ENCODE measurements at regions not wholly inside any gene's neighbourhood (a gene's known extent, or its start where the extent isn't known, plus 50 kb on each side); places are given as distances from the start of the nearest gene placed in this dataset.

DNA sequence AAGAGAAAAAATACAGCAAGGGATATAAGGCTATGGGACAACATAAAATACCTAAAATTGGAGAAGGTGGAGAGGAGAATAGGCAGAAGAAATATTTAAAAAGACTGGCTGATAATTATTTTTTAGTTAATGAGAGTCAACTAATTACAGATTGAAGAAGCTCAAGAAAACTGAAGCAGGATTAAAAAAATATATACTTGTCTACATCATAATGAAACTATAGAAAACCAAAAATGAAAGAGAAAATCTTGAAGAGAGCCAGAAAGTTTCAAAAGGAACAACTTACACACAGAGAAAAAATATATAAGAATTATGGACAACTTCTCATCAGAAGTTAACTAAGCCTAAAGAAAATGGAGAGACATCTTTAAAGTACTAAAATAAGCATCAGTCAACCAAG, 62.9 kb upstream of the APCDD1 start:
- DNase-seq (ENCODE audit: low read depth), result no peak

DNA sequence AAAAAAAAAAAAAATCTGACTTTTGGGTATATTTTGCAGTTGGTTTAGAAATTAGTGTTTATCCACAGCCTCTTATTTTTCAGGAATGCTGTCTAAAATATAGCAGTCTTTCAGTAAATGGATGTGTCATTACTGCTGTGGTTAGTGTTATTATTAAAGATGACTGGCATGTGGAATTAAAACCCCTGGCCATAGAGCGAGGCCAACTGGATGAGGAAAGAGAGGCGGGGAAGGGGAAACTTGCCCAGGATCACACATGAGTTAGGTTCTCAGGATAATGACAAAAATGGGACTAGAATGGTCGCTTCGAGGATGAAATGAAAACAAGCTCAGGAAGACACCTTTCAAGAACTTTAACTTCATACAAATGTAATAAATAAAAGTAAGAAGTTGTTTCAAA, 57.4 kb upstream of the APCDD1 start:
- DNase-seq (ENCODE audit: low read depth), result no peak

DNA sequence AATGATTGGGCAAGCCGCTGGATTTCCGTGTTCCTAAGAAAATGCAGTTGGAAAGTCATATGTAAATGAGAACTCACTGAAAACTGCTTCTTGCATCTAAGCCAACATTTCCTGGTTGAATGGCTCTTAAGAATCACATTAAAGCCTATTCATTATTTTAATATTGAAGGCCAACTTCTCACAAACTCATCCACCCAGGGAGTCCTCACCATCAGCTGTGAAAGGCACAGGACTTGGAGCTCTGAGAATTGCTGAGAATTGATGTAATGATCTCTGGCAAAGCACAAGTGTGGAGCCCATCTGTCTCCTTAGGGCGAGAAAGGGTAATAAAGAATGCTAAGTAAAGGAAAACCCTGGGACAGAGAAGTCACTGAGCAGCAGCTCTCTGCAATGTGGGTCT, 55.9 kb upstream of the APCDD1 start:
- no peak for DNase-seq (ENCODE audit: low read depth)

DNA sequence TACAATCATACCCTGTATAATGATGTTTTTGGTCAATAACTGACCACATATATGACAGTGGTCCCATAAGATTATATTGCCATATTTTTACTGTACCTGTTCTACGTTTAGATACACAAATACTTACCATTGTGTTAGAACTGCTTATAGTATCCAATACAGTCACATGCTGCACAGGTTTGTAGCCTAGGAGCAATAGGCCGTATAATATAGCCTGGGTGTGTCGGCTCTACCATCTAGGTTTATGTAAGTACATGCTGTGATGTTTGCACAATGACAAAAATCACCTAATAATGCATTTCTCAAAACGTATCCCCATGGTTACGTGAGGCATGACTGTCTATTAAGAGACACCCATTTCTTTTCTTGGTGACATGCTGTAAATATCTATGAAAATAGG, 55.0 kb upstream of the APCDD1 start:
- no peak for DNase-seq (ENCODE audit: low read depth)

DNA sequence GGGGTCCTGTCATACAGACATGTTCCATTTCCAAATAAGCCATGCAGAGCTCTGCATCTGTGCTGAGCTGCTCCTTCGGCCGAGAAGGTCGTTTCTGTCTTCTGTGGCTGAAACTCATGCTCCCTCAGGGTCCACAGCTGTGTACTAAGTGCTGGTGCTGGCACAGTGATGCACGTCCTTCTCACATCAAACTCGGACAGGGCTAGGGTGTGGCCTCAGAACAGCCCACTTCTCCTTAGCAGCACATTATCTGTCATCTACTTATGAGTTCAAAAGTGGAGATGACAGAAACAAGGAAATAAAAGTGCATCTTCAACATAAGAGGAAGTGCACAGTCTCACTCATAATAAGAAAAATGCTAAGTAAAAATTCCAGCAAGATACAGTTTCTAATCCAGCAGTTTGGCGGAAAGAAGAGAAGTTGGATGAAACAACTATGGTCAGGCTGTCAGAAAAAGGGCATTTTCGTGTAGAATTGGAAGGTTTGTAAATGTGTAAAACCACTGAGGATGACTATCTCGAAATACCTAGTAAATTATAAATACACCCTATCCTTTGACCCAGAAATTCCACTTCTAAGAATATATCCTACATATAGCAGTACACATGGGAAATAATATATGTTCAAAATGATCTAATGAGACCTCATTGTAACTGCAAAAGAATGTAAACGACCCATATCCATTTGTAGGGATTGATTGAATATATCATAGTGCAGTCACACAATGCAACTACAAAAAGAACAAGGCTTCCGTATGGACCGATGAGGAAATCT, 53.7 kb upstream of the APCDD1 start:
- DNase-seq (ENCODE audit: low read depth), result no peak

DNA sequence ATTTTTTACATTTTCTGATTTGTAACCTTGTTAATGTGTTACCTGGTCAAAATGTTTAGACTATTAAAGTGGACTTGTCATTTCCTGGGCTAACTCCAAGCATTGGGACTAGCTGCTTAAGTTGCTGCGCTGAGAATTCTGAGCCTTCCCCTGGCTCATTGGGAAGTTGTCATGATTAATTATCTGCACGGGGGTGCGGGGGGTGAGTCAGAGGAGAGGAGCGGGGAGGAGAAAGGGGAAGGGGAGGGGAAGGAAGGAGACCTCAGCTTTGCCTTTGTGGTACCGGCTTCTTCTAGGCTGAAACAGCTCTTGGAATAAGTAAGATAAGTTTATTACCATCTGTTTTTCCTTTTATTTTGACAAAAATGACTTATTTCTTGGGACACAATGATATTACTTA, 52.9 kb upstream of the APCDD1 start:
- DNase-seq (ENCODE audit: low read depth), result no peak

DNA sequence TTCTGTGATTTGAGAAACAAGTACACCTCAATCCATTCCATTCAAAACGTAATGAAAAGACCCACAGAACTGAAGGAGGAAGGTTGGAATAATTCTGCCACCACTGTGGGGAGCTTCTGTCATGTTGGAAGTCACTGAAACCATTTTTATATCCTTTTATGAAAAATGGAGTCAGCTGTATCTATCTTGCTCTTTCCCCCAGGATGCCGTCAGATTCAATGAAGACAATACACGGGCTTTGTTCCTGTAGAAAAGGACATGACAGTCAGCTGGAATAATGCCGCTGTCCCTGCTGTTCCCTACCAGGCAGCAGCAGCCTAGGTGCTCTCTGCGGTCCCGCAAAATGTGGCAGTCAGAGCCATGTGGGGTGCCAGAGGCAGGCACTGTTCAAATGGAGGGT, 52.5 kb upstream of the APCDD1 start:
- DNase-seq (ENCODE audit: low read depth), result no peak

DNA sequence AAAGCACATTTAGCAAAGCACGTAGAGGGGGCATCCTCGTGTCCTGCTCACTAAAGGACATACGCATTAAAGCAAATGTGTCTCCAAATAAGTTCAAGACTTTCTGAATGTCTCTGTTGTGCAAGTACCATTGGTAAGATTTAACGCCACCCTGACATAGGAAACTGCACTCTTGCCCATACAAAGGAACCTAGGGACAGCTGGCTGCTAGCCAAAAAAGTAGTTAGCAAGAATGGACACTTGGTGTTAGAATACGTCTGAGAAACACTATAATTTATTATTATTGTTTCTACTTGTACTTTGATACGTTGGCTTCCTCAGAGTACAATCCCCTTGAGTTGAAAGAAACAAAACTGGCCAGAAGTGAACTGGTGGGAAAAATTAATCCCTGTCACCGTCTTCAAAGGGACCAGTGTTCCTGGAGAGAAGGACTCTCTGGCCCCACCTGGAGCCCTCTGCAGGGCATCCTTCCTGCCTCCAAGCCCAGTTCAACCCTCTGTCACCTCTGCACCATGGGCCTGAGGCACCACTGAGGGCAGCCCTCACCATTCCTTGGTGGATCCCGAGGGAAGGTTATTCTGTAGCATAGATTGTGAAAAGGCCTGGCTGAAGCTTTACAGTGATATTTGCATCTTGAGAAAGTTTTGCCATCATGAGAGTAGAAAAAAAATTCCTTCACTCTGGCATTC, 51.4 kb upstream of the APCDD1 start:
- DNase-seq (ENCODE audit: low read depth), result no peak

DNA sequence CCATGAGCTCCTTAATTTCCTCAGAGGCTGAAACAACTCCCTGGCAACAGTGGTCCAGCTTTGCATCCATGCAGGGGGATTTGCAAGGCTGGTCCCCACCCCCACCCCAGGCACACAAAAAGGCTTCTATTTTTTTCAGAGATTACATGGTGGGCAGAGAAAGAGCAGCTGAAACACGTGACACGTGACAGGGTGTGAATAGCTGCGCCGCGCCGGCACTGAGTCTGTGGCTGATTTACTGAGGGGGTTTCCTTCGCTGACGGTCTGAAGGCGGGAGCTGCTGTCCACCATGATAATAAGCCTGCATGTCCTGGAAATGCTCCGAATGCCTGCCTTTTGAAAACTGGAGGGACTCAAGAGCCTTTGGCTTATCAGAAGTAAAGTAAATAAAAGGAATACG, 50.7 kb upstream of the APCDD1 start:
- no peak for DNase-seq (ENCODE audit: low read depth)

DNA sequence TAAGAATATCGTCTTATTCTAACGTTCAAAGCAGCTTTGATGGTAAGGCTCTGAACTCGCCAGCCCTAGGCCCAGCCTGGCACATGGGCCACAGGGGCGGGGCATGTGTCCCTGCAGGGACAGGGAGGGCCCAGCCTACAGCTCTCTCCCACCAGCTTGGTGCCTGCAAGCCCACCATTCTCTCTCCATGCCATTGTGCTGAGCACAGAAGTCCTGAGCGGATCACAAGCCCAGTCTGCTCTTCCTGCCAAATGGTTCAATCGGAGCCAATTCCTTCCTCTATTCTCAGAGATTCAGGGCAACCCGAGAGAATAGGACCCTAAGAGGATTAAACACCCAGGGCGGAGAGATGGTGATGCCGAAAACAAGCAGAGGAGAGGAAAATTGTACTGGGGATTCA, 50.3 kb upstream of the APCDD1 start:
- DNase-seq (ENCODE audit: low read depth), result no peak
